HepG2 (cell line): ENCODE measurements at regions not wholly inside any gene's neighbourhood (a gene's known extent, or its start where the extent isn't known, plus 50 kb on each side); places are given as distances from the start of the nearest gene placed in this dataset.

ENCODE experiments used
- ATAC-seq: fragments of 200-7000 bp; cut with Tn5 transposase; 3 replicates; pipeline ENCODE4 v1.9.1; 2020; ENCODE audit warnings: mild to moderate bottlenecking, moderate library complexity
- BruUV-seq: library from RNA; stranded (reverse); fragments of 400-500 nt; replicated peaks from 2 replicates; lab custom pipeline; 2021; lab: Mats Ljungman, UMichigan
- CTCF ChIA-PET: fragments of 300-600 bp; formaldehyde crosslinking; extraction: SDS; loops from one replicate; lab custom pipeline; 2021; ENCODE audit warnings: low total read pairs, inconsistent platforms, low intra/inter-chr PET ratio; lab: Yijun Ruan, JAX
- POLR2A ChIA-PET: fragments of 350-600 bp; sonication (Branson Sonifier 250); formaldehyde crosslinking; loops from one replicate; lab custom pipeline; 2020; ENCODE audit warnings: antibody characterized with exemption, inconsistent platforms; lab: Yijun Ruan, JAX
- DNase-seq: peaks from one replicate; pipeline ENCODE4 v3.0.0-alpha.2; 2015; ENCODE audit warnings: low spot score
- FAIRE-seq: peaks from 3 replicates; lab custom pipeline; 2011; peaks lifted over from hg19 to GRCh38; lab: Jason Lieb, UNC
- H2AFZ ChIP-seq: one replicate; pipeline ENCODE4 v1.6.1; 2011; ENCODE audit warnings: low read length, inconsistent platforms
- H3K27ac ChIP-seq: fragments of 300-600 bp; 3 replicates; pipeline ENCODE4 v1.8.0; 2011; ENCODE audit warnings: mixed run types, mild to moderate bottlenecking, mixed read lengths, low read length, inconsistent platforms; ENCODE audit not compliant: insufficient read depth; ENCODE audit errors: extremely low read length
- H3K27me3 ChIP-seq, 2 experiments: fragments of 200-600 bp in 1 of 2; 2 replicates in 1 of 2; 3 replicates in 1 of 2; pipeline versions ENCODE4 v1.6.0 to v1.8.0; 2011; ENCODE audit warnings: low read length in 2 of 2, mild to moderate bottlenecking in 2 of 2, moderate library complexity in 2 of 2, inconsistent platforms in 1 of 2; ENCODE audit not compliant: insufficient read depth in 2 of 2, control insufficient read depth in 1 of 2
- H3K36me3 ChIP-seq, 2 experiments: fragments of 200-600 bp in 1 of 2; replicated peaks in 1 of 2; 2 replicates in 1 of 2; 3 replicates in 1 of 2; pipeline versions ENCODE4 v1.5.1 to v1.8.0; 2011; ENCODE audit warnings: low read length in 2 of 2, inconsistent platforms in 1 of 2; ENCODE audit not compliant: insufficient read depth in 2 of 2, control insufficient read depth in 1 of 2
- H3K4me1 ChIP-seq: 2 replicates; pipeline ENCODE4 v1.5.1; 2012; ENCODE audit warnings: low read length, inconsistent platforms; ENCODE audit not compliant: insufficient read depth
- H3K4me2 ChIP-seq: 2 replicates; pipeline ENCODE4 v1.6.0; 2011; ENCODE audit warnings: low read depth, low read length, inconsistent platforms
- H3K4me3 ChIP-seq, 3 experiments: fragments of 200-600 bp in 1 of 3; sonication (generic), shearing (Covaris generic) in 1 of 3; replicated peaks in 1 of 3; 2 replicates each; pipeline ENCODE4 v1.5.1; 2011 to 2016; ENCODE audit warnings: low read length in 3 of 3, inconsistent platforms in 2 of 3, low read depth in 2 of 3, mild to moderate bottlenecking in 2 of 3, control low read depth in 1 of 3, mixed read lengths in 1 of 3; ENCODE audit not compliant: insufficient read depth in 1 of 3
- H3K79me2 ChIP-seq: one replicate; pipeline ENCODE4 v1.6.1; 2011; ENCODE audit warnings: low read length, inconsistent platforms; ENCODE audit not compliant: insufficient read depth
- H3K9ac ChIP-seq: 2 replicates; pipeline ENCODE4 v1.6.0; 2011; ENCODE audit warnings: mild to moderate bottlenecking, low read depth, low read length, inconsistent platforms; ENCODE audit not compliant: insufficient read depth
- H3K9me3 ChIP-seq: 2 replicates; pipeline ENCODE4 v1.5.1; 2012; ENCODE audit warnings: mild to moderate bottlenecking, low read length
- H4K20me1 ChIP-seq: 2 replicates; pipeline ENCODE4 v1.6.0; 2011; ENCODE audit warnings: inconsistent platforms, mild to moderate bottlenecking, low read length, moderate library complexity; ENCODE audit not compliant: insufficient read depth
- ARID3A ChIP-seq: IDR thresholded peaks from 2 replicates; pipeline ENCODE4 v1.6.1; 2012; ENCODE audit warnings: low read depth, low read length, improper control_type of control experiment
- DR1 ChIP-seq: sonication (generic); formaldehyde crosslinking; IDR thresholded peaks from 2 replicates; pipeline ENCODE4 v1.8.0; 2021; ENCODE audit warnings: mild to moderate bottlenecking, missing genetic modification reagents, inconsistent platforms
- MBD4 ChIP-seq: IDR thresholded peaks from 2 replicates; pipeline ENCODE4 v1.6.1; 2012; ENCODE audit warnings: low read length, inconsistent platforms, borderline replicate concordance
- NFE2L1 ChIP-seq: sonication (generic); formaldehyde crosslinking; IDR thresholded peaks from 2 replicates; pipeline ENCODE4 v1.4.0; 2020; ENCODE audit warnings: missing genetic modification reagents, mild to moderate bottlenecking, borderline replicate concordance
- RFX1 ChIP-seq: fragments of 450-650 bp; IDR thresholded peaks from 2 replicates; pipeline ENCODE4 v1.6.1; 2017
- RFXANK ChIP-seq: IDR thresholded peaks from 2 replicates; pipeline ENCODE4 v1.6.1; 2016
- STAT6 ChIP-seq: sonication (generic); formaldehyde crosslinking; IDR thresholded peaks from 2 replicates; pipeline ENCODE4 v1.4.0; 2020; ENCODE audit warnings: missing genetic modification reagents, mild to moderate bottlenecking, borderline replicate concordance
- ZNF143 ChIP-seq: sonication (generic); formaldehyde crosslinking; IDR thresholded peaks from 2 replicates; pipeline ENCODE4 v1.4.0; 2020; ENCODE audit warnings: missing genetic modification reagents
- ZNF180 ChIP-seq: sonication (generic); formaldehyde crosslinking; IDR thresholded peaks from 2 replicates; pipeline ENCODE4 v1.4.0; 2020; ENCODE audit warnings: low read depth, missing genetic modification reagents, borderline replicate concordance
- ZNF34 ChIP-seq: sonication (generic); formaldehyde crosslinking; IDR thresholded peaks from 2 replicates; pipeline ENCODE4 v1.4.0; 2020; ENCODE audit warnings: mild to moderate bottlenecking, missing genetic modification reagents, borderline replicate concordance
- ZNF382 ChIP-seq: sonication (generic); formaldehyde crosslinking; IDR thresholded peaks from 2 replicates; pipeline ENCODE4 v1.5.0; 2020; ENCODE audit warnings: missing genetic modification reagents, mild to moderate bottlenecking, borderline replicate concordance
- ZNF589 ChIP-seq: sonication (generic); formaldehyde crosslinking; conservative IDR thresholded peaks from 2 replicates; pipeline ENCODE4 v1.8.0; 2022; ENCODE audit warnings: mild to moderate bottlenecking, moderate library complexity, missing genetic modification reagents
- ZNF607 ChIP-seq: sonication (generic); formaldehyde crosslinking; IDR thresholded peaks from 2 replicates; pipeline ENCODE4 v1.5.1; 2020; ENCODE audit warnings: missing genetic modification reagents, mild to moderate bottlenecking, borderline replicate concordance
- ZNF766 ChIP-seq: sonication (generic); formaldehyde crosslinking; IDR thresholded peaks from 2 replicates; pipeline ENCODE4 v1.5.0; 2020; ENCODE audit warnings: missing genetic modification reagents, borderline replicate concordance
- in situ Hi-C: cut with HindIII; loops from 2 replicates; pipeline ENCODE4 v1.10.0; 2017; ENCODE audit warnings: low pct_unique_long_range_greater_than_20kb; ENCODE audit not compliant: extremely low pct_ligation_motif_present
- intact Hi-C: fragments of 100-400 bp; cut with micrococcal nuclease; formaldehyde crosslinking; loops from one replicate; pipeline ENCODE4 v1.10.0; 2022; ENCODE audit not compliant: unreplicated experiment

GRCh38 chrY:21082639-21083038, 326.7 kb downstream of the RPS4Y2 start:
- peaks cover 88% of the 10 kb centered on the region for H3K9me3 ChIP-seq
- ChIA-PET CTCF (no interaction called here), POLR2A (no interaction called here)
- no peaks in the 10 kb centered on the region for H3K36me3 ChIP-seq
- in situ Hi-C loops: no loop called here
- no peak overlapping the region for H3K4me2 ChIP-seq
- TF ChIP-seq NFE2L1 (no peak), ZNF180 (no peak), RFXANK (CRISPR knock-in tag) (no peak), ZNF143 (CRISPR knock-in tag) (no peak), STAT6 (CRISPR knock-in tag) (no peak), RFX1 (no peak), ZNF34 (CRISPR knock-in tag) (no peak), ZNF607 (CRISPR knock-in tag) (no peak), ZNF589 (CRISPR knock-in tag) (no peak), ZNF382 (CRISPR knock-in tag) (no peak), ZNF766 (CRISPR knock-in tag) (no peak), DR1 (CRISPR knock-in tag) (no peak), ARID3A (no peak), MBD4 (no peak)
- no peaks in the 10 kb centered on the region for H3K27me3 ChIP-seq
- no peak overlapping the region for H2AFZ ChIP-seq
- no peak overlapping the region for H3K27ac ChIP-seq
- no TSS peak for BruUV-seq
- H3K9ac ChIP-seq: no peak overlapping the region
- no peaks in the 10 kb centered on the region for H3K79me2 ChIP-seq
- H3K4me3 ChIP-seq: no peak overlapping the region
- H4K20me1 ChIP-seq: no peaks in the 10 kb centered on the region
- FAIRE-seq: no peak
- no peaks in the 10 kb centered on the region for H3K4me1 ChIP-seq
- DNase-seq: no peak
- no peak for ATAC-seq
- intact Hi-C loops: no loop called here
